Keratinocyte (primary cell): ENCODE measurements at regions not wholly inside any gene's neighbourhood (a gene's known extent, or its start where the extent isn't known, plus 50 kb on each side); places are given as distances from the start of the nearest gene placed in this dataset.

Experiments
- DNase-seq: peaks from one replicate; pipeline ENCODE4 v3.0.0-alpha.2; 2011; ENCODE audit warnings: low read depth, missing footprints, low spot score
- FAIRE-seq: peaks from 2 replicates; lab custom pipeline; 2011; peaks lifted over from hg19 to GRCh38; lab: Jason Lieb, UNC
- H2AFZ ChIP-seq: 2 replicates; pipeline ENCODE4 v1.6.0; 2012; ENCODE audit warnings: low read length, control low read depth, inconsistent platforms; ENCODE audit not compliant: control insufficient read depth
- H3K27ac ChIP-seq: 2 replicates; pipeline ENCODE4 v1.5.1; 2011; ENCODE audit warnings: low read length; ENCODE audit not compliant: control insufficient read depth, insufficient read depth
- H3K27me3 ChIP-seq: 3 replicates; pipeline ENCODE4 v1.6.0; 2011; ENCODE audit warnings: low read length; ENCODE audit not compliant: control insufficient read depth, insufficient read depth; ENCODE audit errors: extremely low read depth
- H3K36me3 ChIP-seq, 2 experiments: 2 replicates in 1 of 2; 3 replicates in 1 of 2; pipeline ENCODE4 v1.5.1; 2011; ENCODE audit warnings: low read length in 2 of 2, mild to moderate bottlenecking in 1 of 2; ENCODE audit not compliant: control insufficient read depth in 2 of 2, insufficient read depth in 2 of 2; ENCODE audit errors: extremely low read depth in 1 of 2
- H3K4me1 ChIP-seq: 3 replicates; pipeline ENCODE4 v1.5.1; 2011; ENCODE audit warnings: low read length; ENCODE audit not compliant: control insufficient read depth, insufficient read depth; ENCODE audit errors: extremely low read depth
- H3K4me2 ChIP-seq: 3 replicates; pipeline ENCODE4 v1.6.0; 2011; ENCODE audit warnings: low read depth, low read length; ENCODE audit not compliant: control insufficient read depth, insufficient read depth; ENCODE audit errors: extremely low read depth
- H3K4me3 ChIP-seq, 3 experiments: fragments of 200-600 bp in 1 of 3; sonication (generic) in 1 of 3; 2 replicates in 2 of 3; 3 replicates in 1 of 3; pipeline ENCODE4 v1.5.1; 2011 to 2016; ENCODE audit warnings: low read length in 3 of 3, mild to moderate bottlenecking in 3 of 3, control low read depth in 2 of 3, inconsistent platforms in 1 of 3, low read depth in 1 of 3, mixed read lengths in 1 of 3, mixed run types in 1 of 3, moderate library complexity in 1 of 3; ENCODE audit not compliant: control insufficient read depth in 2 of 3, insufficient read depth in 2 of 3; ENCODE audit errors: extremely low read depth in 1 of 3
- H3K79me2 ChIP-seq: 2 replicates; pipeline ENCODE4 v1.6.0; 2012; ENCODE audit warnings: low read length; ENCODE audit not compliant: control insufficient read depth, insufficient read depth
- H3K9ac ChIP-seq: 3 replicates; pipeline ENCODE4 v1.6.0; 2011; ENCODE audit warnings: low read length; ENCODE audit not compliant: control insufficient read depth, insufficient read depth; ENCODE audit errors: extremely low read depth
- H3K9me1 ChIP-seq: 3 replicates; pipeline ENCODE4 v1.6.0; 2011; ENCODE audit warnings: low read length; ENCODE audit not compliant: control insufficient read depth, insufficient read depth; ENCODE audit errors: extremely low read depth
- H3K9me3 ChIP-seq: 2 replicates; pipeline ENCODE4 v1.5.1; 2012; ENCODE audit warnings: low read depth, low read length; ENCODE audit not compliant: control insufficient read depth
- H4K20me1 ChIP-seq: 3 replicates; pipeline ENCODE4 v1.6.0; 2011; ENCODE audit warnings: low read length; ENCODE audit not compliant: control insufficient read depth, insufficient read depth; ENCODE audit errors: extremely low read depth
- CTCF ChIP-seq, 3 experiments: IDR thresholded peaks in 1 of 3; conservative IDR thresholded peaks in 1 of 3; optimal IDR thresholded peaks in 1 of 3; 2 replicates in 2 of 3; 3 replicates in 1 of 3; pipeline versions ENCODE3 to v1.5.1; 2011; ENCODE audit warnings: low read length in 3 of 3, mild to moderate bottlenecking in 3 of 3, moderate library complexity in 2 of 3, control low read depth in 1 of 3, inconsistent platforms in 1 of 3; ENCODE audit not compliant: insufficient read depth in 2 of 3; ENCODE audit errors: extremely low read depth in 1 of 3
- EZH2 ChIP-seq: IDR thresholded peaks from one replicate; pipeline ENCODE4 v1.6.1; 2012; ENCODE audit warnings: inconsistent platforms, mild to moderate bottlenecking, low read length, moderate library complexity
- dilution Hi-C: fragments of 300-500 bp; cut with MboI; formaldehyde crosslinking; loops from one replicate; pipeline ENCODE4 v1.7.0; 2020; ENCODE audit warnings: low sequenced_read_pairs; ENCODE audit not compliant: extremely low pct_ligation_motif_present

GRCh38 chr17:22161376-22161775 is 469.1 kb downstream of the KCNJ18 start:
- Histone ChIP-seq H3K4me3 (no peak overlapping the region), H3K79me2 (no peaks in the 10 kb centered on the region), H4K20me1 (no peaks in the 10 kb centered on the region), H3K9me3 (no peaks in the 10 kb centered on the region), H3K9ac (no peak overlapping the region), H3K4me2 (no peak overlapping the region), H3K27me3 (no peaks in the 10 kb centered on the region), H3K9me1 (no peaks in the 10 kb centered on the region), H2AFZ (no peak overlapping the region), H3K4me1 (no peaks in the 10 kb centered on the region), H3K36me3 (no peaks in the 10 kb centered on the region), H3K27ac (no peak overlapping the region)
- no peak for TF ChIP-seq CTCF (optimal IDR thresholded peaks at IDR 0.05 in 1 of 3, IDR thresholded peaks at IDR 0.05 in 1 of 3, conservative IDR thresholded peaks at IDR 0.05 in 1 of 3; ENCODE audit: extremely low read depth in 1 of 3, insufficient read depth in 2 of 3, low read length in 3 of 3)
- TF ChIP-seq EZH2, result no peak
- DNase-seq (no peak), FAIRE-seq (no peak)
- dilution Hi-C loops, result no loop called here

GRCh38 chr17:22171631-22172030 is 479.3 kb downstream of the KCNJ18 start:
- H4K20me1 ChIP-seq, result no peaks in the 10 kb centered on the region
- no peaks in the 10 kb centered on the region for H3K27me3 ChIP-seq
- DNase-seq (no peak), FAIRE-seq (no peak)
- no peaks in the 10 kb centered on the region for H3K79me2 ChIP-seq
- no peaks in the 10 kb centered on the region for H3K4me1 ChIP-seq
- no peak overlapping the region for H3K4me3 ChIP-seq
- H3K9me3 ChIP-seq, result no peaks in the 10 kb centered on the region
- no peak overlapping the region for H3K27ac ChIP-seq
- dilution Hi-C loops, result no loop called here
- H3K9ac ChIP-seq, result no peak overlapping the region
- no peaks in the 10 kb centered on the region for H3K9me1 ChIP-seq
- no peaks in the 10 kb centered on the region for H3K36me3 ChIP-seq
- no peak overlapping the region for H3K4me2 ChIP-seq
- TF ChIP-seq CTCF (optimal IDR thresholded peaks at IDR 0.05 in 1 of 3, IDR thresholded peaks at IDR 0.05 in 1 of 3, conservative IDR thresholded peaks at IDR 0.05 in 1 of 3; ENCODE audit: extremely low read depth in 1 of 3, insufficient read depth in 2 of 3, low read length in 3 of 3) (no peak), EZH2 (no peak)
- H2AFZ ChIP-seq, result no peak overlapping the region
